ENCODE measurements at regions not wholly inside any gene's neighbourhood (a gene's known extent, or its start where the extent isn't known, plus 50 kb on each side); places are given as distances from the start of the nearest gene placed in this dataset.
"Not testable (repeated sequence)": the region's sequence is repeated elsewhere in the genome, so short reads cannot be mapped to it uniquely, and the experiment has no call there.

DNA sequence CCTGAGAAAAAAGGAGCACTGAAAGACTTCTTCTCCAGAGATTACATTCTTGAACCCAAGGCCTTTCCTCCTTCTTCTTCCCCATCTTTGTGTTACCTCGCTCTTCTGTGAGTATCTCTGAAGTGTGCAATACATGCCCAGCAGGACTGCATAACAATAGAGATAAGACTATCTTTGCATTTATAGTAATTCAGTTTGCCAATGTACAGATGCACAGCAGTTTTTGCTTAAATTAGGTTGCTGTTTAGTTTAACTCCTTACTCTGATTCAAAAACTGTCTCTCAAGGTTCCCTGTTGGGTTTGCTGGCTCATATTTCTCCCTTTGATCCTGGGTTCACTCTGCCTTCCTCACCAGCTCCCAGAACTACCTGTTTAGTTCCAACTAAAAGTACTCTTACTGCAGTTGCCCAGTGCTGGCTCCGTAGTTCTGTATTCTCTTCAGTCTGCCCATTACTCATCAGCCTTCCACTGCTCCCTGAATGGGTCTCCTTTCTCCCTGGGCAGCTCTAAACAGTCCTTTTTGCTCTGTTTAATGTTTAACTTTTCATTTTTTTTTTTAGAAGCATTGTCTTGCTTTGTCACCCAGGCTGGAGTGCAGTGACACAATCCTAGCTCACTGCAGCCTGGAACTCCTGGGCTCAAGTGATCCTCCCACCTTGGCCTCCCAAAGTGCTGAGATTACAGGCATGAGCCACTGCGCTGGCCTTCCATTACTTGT, 180.6 kb upstream of the CAND1 start:
- DNase-seq: no peak
- Histone ChIP-seq H3K36me3 (ENCODE audit: control insufficient read depth, insufficient read depth, low read length) (no peaks in the 10 kb centered on the region), H3K27ac (ENCODE audit: low read length) (no peak overlapping the region), H3K4me1 (ENCODE audit: control insufficient read depth, insufficient read depth, low read length) (no peaks in the 10 kb centered on the region), H3K9me3 (ENCODE audit: control insufficient read depth, low read depth, low read length) (no peaks in the 10 kb centered on the region), H3K27me3 (ENCODE audit: control insufficient read depth, insufficient read depth, low read length) (peaks cover 4% of the 10 kb centered on the region), H3K4me3 (ENCODE audit: low read length) (no peak overlapping the region)
- no CpG with 5 or more reads among the region's 3 CpGs for WGBS (ENCODE audit: insufficient coverage, low lambda C conversion rate)

DNA sequence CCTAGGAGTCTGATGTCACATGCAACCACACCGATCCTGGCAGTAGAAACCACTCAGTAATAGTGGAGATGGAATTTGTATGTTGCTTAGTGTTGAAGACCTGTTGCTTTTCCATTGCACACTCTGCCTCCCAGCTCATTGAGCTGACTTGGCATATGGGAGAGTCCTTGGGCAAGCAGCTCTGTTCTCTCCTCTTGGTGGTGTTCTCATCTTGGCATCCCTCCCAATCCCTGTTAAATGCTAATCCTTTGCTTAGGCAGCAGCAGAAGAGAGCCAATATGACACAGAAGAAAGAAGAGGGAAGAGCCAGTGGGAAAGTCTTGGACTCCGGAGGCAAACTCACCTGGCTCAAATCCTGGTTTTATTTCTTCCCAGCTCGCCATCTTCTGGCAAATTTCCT, 178.0 kb upstream of the CAND1 start:
- 92% methylated on average over 2 of the region's 3 CpGs for WGBS (ENCODE audit: insufficient coverage, low lambda C conversion rate)
- H3K4me1 ChIP-seq (ENCODE audit: control insufficient read depth, insufficient read depth, low read length): no peaks in the 10 kb centered on the region
- no peak overlapping the region for H3K4me3 ChIP-seq (ENCODE audit: low read length)
- no peak overlapping the region for H3K27ac ChIP-seq (ENCODE audit: low read length)
- H3K9me3 ChIP-seq (ENCODE audit: control insufficient read depth, low read depth, low read length): no peaks in the 10 kb centered on the region
- no peak for DNase-seq
- no peaks in the 10 kb centered on the region for H3K36me3 ChIP-seq (ENCODE audit: control insufficient read depth, insufficient read depth, low read length)
- peaks cover 2% of the 10 kb centered on the region for H3K27me3 ChIP-seq (ENCODE audit: control insufficient read depth, insufficient read depth, low read length)

DNA sequence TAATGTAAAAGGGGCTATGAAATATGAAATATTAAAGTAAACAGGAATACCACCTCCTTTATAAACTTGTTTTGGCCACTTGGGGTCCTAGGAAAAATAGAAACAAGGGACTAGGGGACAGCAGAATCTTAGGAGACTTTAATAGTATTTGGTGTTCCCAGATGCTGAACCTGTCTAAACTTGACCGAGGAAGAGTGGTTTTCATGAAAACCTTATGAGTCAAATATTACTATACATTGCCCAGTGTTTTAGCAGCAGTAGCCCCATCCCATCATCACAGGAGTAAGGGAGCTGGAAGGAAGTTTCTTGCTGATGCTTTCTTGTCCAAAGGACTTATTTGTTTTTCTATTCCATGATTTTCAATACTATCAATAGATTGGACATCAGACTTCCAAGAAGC, 177.5 kb upstream of the CAND1 start:
- Histone ChIP-seq H3K9me3 (ENCODE audit: control insufficient read depth, low read depth, low read length) (no peaks in the 10 kb centered on the region), H3K27me3 (ENCODE audit: control insufficient read depth, insufficient read depth, low read length) (peaks cover 2% of the 10 kb centered on the region), H3K27ac (ENCODE audit: low read length) (no peak overlapping the region), H3K4me1 (ENCODE audit: control insufficient read depth, insufficient read depth, low read length) (no peaks in the 10 kb centered on the region), H3K4me3 (ENCODE audit: low read length) (no peak overlapping the region), H3K36me3 (ENCODE audit: control insufficient read depth, insufficient read depth, low read length) (no peaks in the 10 kb centered on the region)
- no peak for DNase-seq
- no CpG with 5 or more reads among the region's 1 CpG for WGBS (ENCODE audit: insufficient coverage, low lambda C conversion rate)

DNA sequence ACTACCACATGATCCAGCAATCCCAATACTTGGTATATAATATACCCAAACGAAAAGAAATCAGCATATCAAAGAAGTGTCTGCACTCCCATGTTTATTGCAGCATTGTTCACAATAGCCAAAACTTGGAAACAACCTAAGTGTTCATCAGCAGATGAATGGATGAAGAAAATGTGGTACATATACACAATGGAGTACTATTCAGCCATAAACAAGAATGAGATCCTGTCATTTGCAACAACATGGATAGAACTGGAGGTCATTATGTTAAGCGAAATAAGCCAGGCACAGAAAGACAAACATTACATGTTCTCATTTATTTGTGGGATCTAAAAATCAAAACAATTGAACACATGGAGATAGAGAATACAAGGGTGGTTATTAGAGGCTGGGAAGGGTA, 176.2 kb upstream of the CAND1 start:
- not testable (repeated sequence) for H3K4me3 ChIP-seq (ENCODE audit: low read length); H3K36me3 ChIP-seq (ENCODE audit: control insufficient read depth, insufficient read depth, low read length); DNase-seq; H3K4me1 ChIP-seq (ENCODE audit: control insufficient read depth, insufficient read depth, low read length); H3K9me3 ChIP-seq (ENCODE audit: control insufficient read depth, low read depth, low read length); H3K27me3 ChIP-seq (ENCODE audit: control insufficient read depth, insufficient read depth, low read length); H3K27ac ChIP-seq (ENCODE audit: low read length)
- WGBS (ENCODE audit: insufficient coverage, low lambda C conversion rate): 100% methylated on average over 1 of the region's 2 CpGs

DNA sequence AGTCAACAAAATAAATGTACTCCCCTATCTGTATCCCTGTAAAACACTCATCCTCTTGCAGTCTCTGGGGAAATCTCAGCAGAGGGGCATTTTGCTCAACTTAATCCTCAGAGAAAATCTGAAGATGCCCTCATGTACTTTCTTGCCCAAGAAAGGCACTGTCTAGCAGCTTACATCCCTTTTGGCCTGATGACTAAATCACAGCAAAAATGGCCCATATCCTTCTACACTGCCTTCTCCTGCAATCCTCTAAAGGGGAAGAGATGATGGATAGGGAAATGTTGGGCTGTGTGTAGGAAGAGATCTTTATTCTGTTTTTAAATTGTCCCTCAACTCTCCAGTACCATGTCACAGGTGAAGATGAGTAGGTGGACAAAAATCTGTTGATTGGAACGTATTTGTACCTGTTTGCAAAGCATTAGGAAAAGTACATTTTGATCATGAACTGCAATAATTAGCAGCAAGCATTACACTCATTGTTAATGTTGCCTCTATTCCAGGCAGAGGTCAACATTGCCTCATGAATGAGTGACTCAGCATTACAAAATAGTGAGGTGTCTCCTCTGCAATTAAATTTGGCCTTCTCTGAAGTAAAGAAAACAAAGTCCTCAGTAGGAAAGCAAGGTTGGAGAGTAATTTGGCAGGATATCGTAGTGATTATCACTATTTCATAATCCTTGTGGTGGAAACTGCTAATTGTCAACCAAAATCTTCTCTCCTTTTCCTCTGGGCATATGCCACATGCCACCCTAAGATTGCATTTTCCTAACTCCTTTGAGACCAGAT, 172.4 kb upstream of the CAND1 start:
- WGBS (ENCODE audit: insufficient coverage, low lambda C conversion rate): no CpG with 5 or more reads among the region's 2 CpGs
- no peak for DNase-seq
- H3K36me3 ChIP-seq (ENCODE audit: control insufficient read depth, insufficient read depth, low read length): no peaks in the 10 kb centered on the region
- no peaks in the 10 kb centered on the region for H3K4me1 ChIP-seq (ENCODE audit: control insufficient read depth, insufficient read depth, low read length)
- H3K27me3 ChIP-seq (ENCODE audit: control insufficient read depth, insufficient read depth, low read length): no peaks in the 10 kb centered on the region
- no peaks in the 10 kb centered on the region for H3K9me3 ChIP-seq (ENCODE audit: control insufficient read depth, low read depth, low read length)
- H3K4me3 ChIP-seq (ENCODE audit: low read length): no peak overlapping the region
- no peak overlapping the region for H3K27ac ChIP-seq (ENCODE audit: low read length)

DNA sequence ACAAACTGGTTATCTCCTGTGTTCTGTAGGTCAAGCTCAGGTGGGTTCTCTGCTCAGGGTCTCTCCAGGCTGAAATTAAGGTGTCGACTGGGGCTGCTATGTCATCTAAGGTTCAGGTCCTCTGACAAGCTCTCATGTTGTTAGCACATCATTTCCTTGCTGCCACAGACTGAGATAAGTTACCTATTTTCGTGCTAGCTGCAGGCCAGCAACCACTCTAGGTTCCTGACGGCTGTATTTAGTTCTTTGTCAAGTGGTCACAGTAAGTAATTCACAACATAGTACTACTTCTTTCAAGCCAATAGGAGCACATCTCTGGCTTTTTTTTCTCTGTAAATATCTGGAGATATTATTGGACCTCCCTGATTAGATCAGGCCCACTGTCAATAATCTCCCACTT, 169.3 kb upstream of the CAND1 start:
- no peak for DNase-seq
- Histone ChIP-seq H3K9me3 (ENCODE audit: control insufficient read depth, low read depth, low read length) (peaks cover 1% of the 10 kb centered on the region), H3K27ac (ENCODE audit: low read length) (no peak overlapping the region), H3K4me3 (ENCODE audit: low read length) (no peak overlapping the region), H3K36me3 (ENCODE audit: control insufficient read depth, insufficient read depth, low read length) (no peaks in the 10 kb centered on the region), H3K4me1 (ENCODE audit: control insufficient read depth, insufficient read depth, low read length) (no peaks in the 10 kb centered on the region), H3K27me3 (ENCODE audit: control insufficient read depth, insufficient read depth, low read length) (no peaks in the 10 kb centered on the region)
- WGBS (ENCODE audit: insufficient coverage, low lambda C conversion rate): no CpG with 5 or more reads among the region's 3 CpGs

DNA sequence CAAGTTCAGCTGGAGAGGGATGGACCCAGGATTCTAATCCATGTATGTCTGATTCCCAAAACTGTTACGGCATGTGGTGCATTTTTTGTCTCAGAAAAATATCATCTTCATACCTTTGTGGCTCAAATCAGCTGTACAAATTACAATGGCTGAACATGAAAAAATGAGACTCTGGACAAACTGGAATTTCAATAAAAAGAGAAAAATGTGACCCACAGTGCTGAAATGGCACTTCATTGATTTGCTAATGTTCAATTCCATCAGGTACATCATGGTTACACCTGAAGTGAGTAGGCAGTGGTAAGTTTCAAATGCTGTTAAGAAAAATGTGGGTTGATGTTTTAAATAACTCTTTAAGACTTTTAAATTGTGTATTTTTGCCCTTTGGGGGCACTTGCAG, 165.6 kb upstream of the CAND1 start:
- H3K4me3 ChIP-seq (ENCODE audit: low read length): no peak overlapping the region
- no peaks in the 10 kb centered on the region for H3K27me3 ChIP-seq (ENCODE audit: control insufficient read depth, insufficient read depth, low read length)
- H3K4me1 ChIP-seq (ENCODE audit: control insufficient read depth, insufficient read depth, low read length): no peaks in the 10 kb centered on the region
- no peaks in the 10 kb centered on the region for H3K36me3 ChIP-seq (ENCODE audit: control insufficient read depth, insufficient read depth, low read length)
- peaks cover 2% of the 10 kb centered on the region for H3K9me3 ChIP-seq (ENCODE audit: control insufficient read depth, low read depth, low read length)
- no CpG with 5 or more reads among the region's 1 CpG for WGBS (ENCODE audit: insufficient coverage, low lambda C conversion rate)
- DNase-seq: no peak
- no peak overlapping the region for H3K27ac ChIP-seq (ENCODE audit: low read length)

DNA sequence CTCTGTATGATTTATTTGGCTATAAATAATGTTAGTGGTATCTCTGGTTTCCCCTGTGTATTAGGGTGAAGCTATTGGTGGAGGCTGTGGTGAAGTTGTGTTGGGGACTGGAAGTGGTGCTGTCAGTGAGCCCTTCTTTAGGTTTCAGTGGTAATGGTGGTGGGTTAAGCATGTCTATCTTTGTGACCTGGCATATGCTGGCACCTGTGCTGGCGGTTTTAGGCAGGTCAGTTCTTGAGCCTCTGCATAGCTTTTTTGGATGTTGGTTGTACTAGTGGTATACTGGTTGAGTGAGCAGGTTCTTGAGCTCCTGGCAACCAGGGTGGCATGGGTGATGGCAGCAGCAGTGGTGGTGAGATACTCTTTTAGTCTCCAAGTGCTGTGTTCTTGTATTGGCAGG, 161.9 kb upstream of the CAND1 start:
- H3K9me3 ChIP-seq (ENCODE audit: control insufficient read depth, low read depth, low read length): peaks cover 2% of the 10 kb centered on the region
- no peak overlapping the region for H3K4me3 ChIP-seq (ENCODE audit: low read length)
- no peak for DNase-seq
- H3K27ac ChIP-seq (ENCODE audit: low read length): no peak overlapping the region
- no CpG with 5 or more reads among the region's 1 CpG for WGBS (ENCODE audit: insufficient coverage, low lambda C conversion rate)
- H3K27me3 ChIP-seq (ENCODE audit: control insufficient read depth, insufficient read depth, low read length): no peaks in the 10 kb centered on the region
- H3K36me3 ChIP-seq (ENCODE audit: control insufficient read depth, insufficient read depth, low read length): no peaks in the 10 kb centered on the region
- no peaks in the 10 kb centered on the region for H3K4me1 ChIP-seq (ENCODE audit: control insufficient read depth, insufficient read depth, low read length)

DNA sequence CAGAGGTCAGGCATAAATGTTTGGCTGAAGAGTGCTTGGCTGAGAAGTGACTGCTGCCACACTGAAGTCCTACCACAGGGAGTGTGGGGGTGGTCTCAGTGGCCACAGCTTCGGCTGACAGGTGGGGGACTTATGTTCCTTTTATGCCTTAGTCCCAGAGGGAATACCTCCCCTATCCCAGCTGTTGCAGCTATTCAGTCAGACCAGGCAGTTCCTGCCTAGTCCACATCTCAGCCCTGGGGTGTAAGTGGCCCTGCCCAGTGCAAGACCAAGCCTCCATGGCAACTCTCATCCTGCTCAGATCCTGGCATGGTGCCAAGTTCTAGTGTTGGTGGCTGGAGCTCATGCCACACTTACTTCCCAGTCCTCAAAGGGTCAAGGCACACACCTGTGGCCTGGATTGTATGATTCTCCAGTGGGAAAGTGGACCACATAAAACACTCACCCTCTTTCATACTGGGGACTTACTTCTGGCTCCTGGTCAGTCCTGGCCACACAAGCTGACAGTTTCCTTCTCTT, 161.3 kb upstream of the CAND1 start:
- no peaks in the 10 kb centered on the region for H3K36me3 ChIP-seq (ENCODE audit: control insufficient read depth, insufficient read depth, low read length)
- no peak overlapping the region for H3K4me3 ChIP-seq (ENCODE audit: low read length)
- no peaks in the 10 kb centered on the region for H3K4me1 ChIP-seq (ENCODE audit: control insufficient read depth, insufficient read depth, low read length)
- no peak overlapping the region for H3K27ac ChIP-seq (ENCODE audit: low read length)
- no peak for DNase-seq
- no CpG with 5 or more reads among the region's 1 CpG for WGBS (ENCODE audit: insufficient coverage, low lambda C conversion rate)
- peaks cover 2% of the 10 kb centered on the region for H3K9me3 ChIP-seq (ENCODE audit: control insufficient read depth, low read depth, low read length)
- peaks cover 3% of the 10 kb centered on the region for H3K27me3 ChIP-seq (ENCODE audit: control insufficient read depth, insufficient read depth, low read length)

DNA sequence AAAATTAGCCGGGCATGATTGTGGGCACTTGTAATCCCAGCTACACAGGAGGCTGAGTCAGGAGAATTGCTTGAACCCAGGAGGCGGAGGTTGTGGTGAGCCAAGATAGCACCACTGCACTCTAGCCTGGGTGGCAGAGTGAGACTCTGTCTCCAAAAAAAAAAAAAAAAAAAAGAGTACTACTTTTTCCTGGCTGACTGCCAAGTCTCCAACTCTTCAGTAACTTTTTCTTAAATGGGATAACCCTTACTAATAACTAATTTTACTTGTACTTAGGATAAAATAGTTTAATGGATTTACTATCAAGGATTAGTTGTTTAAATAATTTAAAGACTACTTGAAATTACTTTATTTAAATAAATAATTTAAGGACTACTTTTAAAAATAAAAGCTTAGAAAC, 158.8 kb upstream of the CAND1 start:
- no CpG with 5 or more reads among the region's 2 CpGs for WGBS (ENCODE audit: insufficient coverage, low lambda C conversion rate)
- H3K9me3 ChIP-seq (ENCODE audit: control insufficient read depth, low read depth, low read length); H3K36me3 ChIP-seq (ENCODE audit: control insufficient read depth, insufficient read depth, low read length); H3K4me1 ChIP-seq (ENCODE audit: control insufficient read depth, insufficient read depth, low read length); DNase-seq; H3K27me3 ChIP-seq (ENCODE audit: control insufficient read depth, insufficient read depth, low read length); H3K27ac ChIP-seq (ENCODE audit: low read length); H3K4me3 ChIP-seq (ENCODE audit: low read length): not testable (repeated sequence)

Data from large intestine (tissue), 3 donors.